Endothelial cell (in vitro differentiated cells): ENCODE measurements at regions not wholly inside any gene's neighbourhood (a gene's known extent, or its start where the extent isn't known, plus 50 kb on each side); places are given as distances from the start of the nearest gene placed in this dataset.

ENCODE experiments used
- DNase-seq: peaks from one replicate; pipeline ENCODE4 v3.0.0; 2021; ENCODE audit warnings: low spot score
- H3K27ac Mint-ChIP-seq: one replicate; pipeline ENCODE4 v1.8.0; 2021; ENCODE audit warnings: mixed read lengths, inconsistent platforms; ENCODE audit not compliant: unreplicated experiment
- H3K27me3 Mint-ChIP-seq: one replicate; pipeline ENCODE4 v1.8.0; 2021; ENCODE audit warnings: mild to moderate bottlenecking, moderate library complexity, mixed read lengths, inconsistent platforms; ENCODE audit not compliant: unreplicated experiment
- H3K36me3 Mint-ChIP-seq: one replicate; pipeline ENCODE4 v1.8.0; 2021; ENCODE audit warnings: mild to moderate bottlenecking, low read depth, mixed read lengths, inconsistent platforms; ENCODE audit not compliant: unreplicated experiment
- H3K4me1 Mint-ChIP-seq: one replicate; pipeline ENCODE4 v1.8.0; 2021; ENCODE audit warnings: mild to moderate bottlenecking, mixed read lengths, inconsistent platforms; ENCODE audit not compliant: unreplicated experiment
- H3K4me3 Mint-ChIP-seq: one replicate; pipeline ENCODE4 v1.8.0; 2021; ENCODE audit warnings: mild to moderate bottlenecking, mixed read lengths, inconsistent platforms; ENCODE audit not compliant: unreplicated experiment
- H3K9me3 Mint-ChIP-seq: one replicate; pipeline ENCODE4 v1.8.0; 2021; ENCODE audit warnings: mixed read lengths, inconsistent platforms; ENCODE audit not compliant: unreplicated experiment
- CTCF ChIP-seq: fragments of 200-600 bp; sonication (generic); IDR thresholded peaks from one replicate; pipeline ENCODE4 v1.5.0; 2021; ENCODE audit warnings: antibody characterized with exemption; ENCODE audit not compliant: unreplicated experiment

- DNase-seq: peak; percentile 9
Observed at GRCh38 chr4:120977435-120977997, 55.0 kb upstream of the PRDM5 start.

GRCh38 chr4:120973207-120973606 lies 50.7 kb upstream of the PRDM5 start:
- Mint-ChIP-seq H3K27ac (no peak overlapping the region), H3K4me1 (no peaks in the 10 kb centered on the region), H3K36me3 (no peaks in the 10 kb centered on the region), H3K4me3 (no peak overlapping the region), H3K27me3 (peaks cover 2% of the 10 kb centered on the region), H3K9me3 (no peaks in the 10 kb centered on the region)
- DNase-seq: no peak
- no peak for TF ChIP-seq CTCF

More at GRCh38 chr4:120977435-120977997, 55.0 kb upstream of the PRDM5 start:
- no peak for TF ChIP-seq CTCF
- no peaks in the 10 kb centered on the region for H3K9me3 Mint-ChIP-seq
- no peak overlapping the region for H3K27ac Mint-ChIP-seq
- peaks cover 2% of the 10 kb centered on the region for H3K27me3 Mint-ChIP-seq
- H3K4me3 Mint-ChIP-seq: no peak overlapping the region
- H3K4me1 Mint-ChIP-seq: peaks cover 3% of the 10 kb centered on the region
- no peaks in the 10 kb centered on the region for H3K36me3 Mint-ChIP-seq
